GM12878 (cell line): ENCODE measurements at regions not wholly inside any gene's neighbourhood (a gene's known extent, or its start where the extent isn't known, plus 50 kb on each side); places are given as distances from the start of the nearest gene placed in this dataset.

Experiments
- ATAC-seq: fragments of 200-7000 bp; cut with Tn5 transposase; 3 replicates; pipeline ENCODE4 v1.9.1; 2020; ENCODE audit warnings: mild to moderate bottlenecking, moderate library complexity
- BruUV-seq: library from RNA; stranded (reverse); fragments of 400-500 nt; replicated peaks from 2 replicates; lab custom pipeline; 2021; lab: Mats Ljungman, UMichigan
- CTCF ChIA-PET: fragments of 300-600 bp; sonication (Branson Sonifier 250); formaldehyde crosslinking; extraction: SDS; loops from one replicate; lab custom pipeline; 2021; ENCODE audit warnings: inconsistent platforms; lab: Yijun Ruan, JAX
- POLR2A ChIA-PET: fragments of 350-600 bp; formaldehyde crosslinking; extraction: SDS; loops from one replicate; lab custom pipeline; 2021; ENCODE audit warnings: inconsistent platforms; lab: Charles Lee
- RAD21 ChIA-PET: fragments of 300-600 bp; sonication (Branson Sonifier 250); formaldehyde crosslinking; loops from one replicate; lab custom pipeline; 2023; ENCODE audit warnings: antibody characterized with exemption; ENCODE audit not compliant: unreplicated experiment; lab: Charles Lee
- SMC1A ChIA-PET: fragments of 300-600 bp; sonication (Branson Sonifier 250); formaldehyde crosslinking; loops from one replicate; lab custom pipeline; 2023; ENCODE audit not compliant: unreplicated experiment, uncharacterized antibody; lab: Charles Lee
- DNase-seq: peaks from one replicate; pipeline ENCODE4 v3.0.0-alpha.2; 2011; ENCODE audit warnings: low read depth, low spot score
- FAIRE-seq: peaks from 3 replicates; lab custom pipeline; 2011; peaks lifted over from hg19 to GRCh38; lab: Jason Lieb, UNC
- H2AFZ ChIP-seq: 2 replicates; pipeline ENCODE4 v1.6.0; 2011; ENCODE audit warnings: low read depth, low read length, control low read depth; ENCODE audit not compliant: control insufficient read depth
- H3K27ac ChIP-seq: 2 replicates; pipeline ENCODE4 v1.5.1; 2011; ENCODE audit warnings: control low read depth; ENCODE audit not compliant: control insufficient read depth, insufficient read depth
- H3K27me3 ChIP-seq, 2 experiments: replicated peaks in 1 of 2; 2 replicates each; pipeline versions ENCODE4 v1.6.0 to v1.6.1; 2011; ENCODE audit warnings: low read length in 1 of 2; ENCODE audit not compliant: control insufficient read depth in 2 of 2, insufficient read depth in 2 of 2
- H3K36me3 ChIP-seq, 2 experiments: 2 replicates each; pipeline ENCODE4 v1.5.1; 2011; ENCODE audit warnings: low read length in 1 of 2; ENCODE audit not compliant: control insufficient read depth in 2 of 2, insufficient read depth in 2 of 2
- H3K4me1 ChIP-seq: 2 replicates; pipeline ENCODE4 v1.6.1; 2011; ENCODE audit warnings: mild to moderate bottlenecking, low read length, moderate library complexity, mixed read lengths; ENCODE audit not compliant: control insufficient read depth, insufficient read depth
- H3K4me2 ChIP-seq: 2 replicates; pipeline ENCODE4 v1.6.0; 2011; ENCODE audit warnings: control low read depth; ENCODE audit not compliant: control insufficient read depth, insufficient read depth
- H3K4me3 ChIP-seq: fragments of 200-600 bp; sonication (generic); 2 replicates; pipeline ENCODE4 v1.5.1; 2016
- H3K79me2 ChIP-seq: 2 replicates; pipeline ENCODE4 v1.6.0; 2011; ENCODE audit warnings: low read length; ENCODE audit not compliant: control insufficient read depth, insufficient read depth
- H3K9ac ChIP-seq: 2 replicates; pipeline ENCODE4 v1.8.0; 2011; ENCODE audit warnings: low read length, control low read depth, mixed read lengths; ENCODE audit not compliant: control insufficient read depth, insufficient read depth
- H3K9me3 ChIP-seq: replicated peaks from 3 replicates; pipeline ENCODE4 v1.5.1; 2011; ENCODE audit warnings: mild to moderate bottlenecking, low read length; ENCODE audit not compliant: control insufficient read depth, insufficient read depth
- H4K20me1 ChIP-seq: 2 replicates; pipeline ENCODE4 v1.6.0; 2011; ENCODE audit not compliant: control insufficient read depth, insufficient read depth
- CBX3 ChIP-seq: fragments of 200-600 bp; sonication (generic); IDR thresholded peaks from 2 replicates; pipeline ENCODE4 v1.6.1; 2016; ENCODE audit warnings: low read depth, borderline replicate concordance
- CBX5 ChIP-seq: sonication (generic); IDR thresholded peaks from 2 replicates; pipeline ENCODE4 v1.6.1; 2016; ENCODE audit warnings: low read depth, moderate library complexity, mild to moderate bottlenecking, inconsistent platforms
- FOS ChIP-seq: IDR thresholded peaks from 3 replicates; pipeline ENCODE4 v1.6.1; 2011; ENCODE audit warnings: borderline replicate concordance; ENCODE audit not compliant: insufficient read length; ENCODE audit errors: extremely low read depth
- GABPA ChIP-seq: IDR thresholded peaks from 2 replicates; pipeline ENCODE4 v1.6.1; 2014; ENCODE audit warnings: antibody characterized with exemption, low read depth, mild to moderate bottlenecking, inconsistent platforms
- MTA3 ChIP-seq: IDR thresholded peaks from 2 replicates; pipeline ENCODE4 v1.6.1; 2012; ENCODE audit warnings: low read length, inconsistent platforms, borderline replicate concordance
- NFYA ChIP-seq: IDR thresholded peaks from 2 replicates; pipeline ENCODE4 v1.6.1; 2011; ENCODE audit warnings: low read depth, mild to moderate bottlenecking, low read length, improper control_type of control experiment, borderline replicate concordance
- RAD21 ChIP-seq: IDR thresholded peaks from 2 replicates; pipeline ENCODE4 v1.6.1; 2011; ENCODE audit warnings: mild to moderate bottlenecking, low read depth, low read length, moderate library complexity; ENCODE audit not compliant: insufficient read depth
- SP1 ChIP-seq: IDR thresholded peaks from one replicate; pipeline ENCODE4 v1.6.1; 2011; ENCODE audit warnings: low read depth, low read length
- SRF ChIP-seq, 2 experiments: IDR thresholded peaks; 2 replicates each; pipeline ENCODE4 v1.6.1; 2011; ENCODE audit warnings: low read depth in 2 of 2, low read length in 2 of 2, mild to moderate bottlenecking in 1 of 2, moderate library complexity in 1 of 2
- ZNF207 ChIP-seq: fragments of 450-650 bp; IDR thresholded peaks from 2 replicates; pipeline ENCODE4 v1.6.1; 2014; ENCODE audit warnings: antibody characterized with exemption, mild to moderate bottlenecking, borderline replicate concordance
- ZNF217 ChIP-seq: fragments of 450-650 bp; IDR thresholded peaks from 2 replicates; pipeline ENCODE4 v1.6.1; 2017; ENCODE audit warnings: antibody characterized with exemption, mild to moderate bottlenecking
- ZNF274 ChIP-seq: IDR thresholded peaks from one replicate; pipeline ENCODE4 v1.8.0; 2011; ENCODE audit not compliant: insufficient read length, insufficient read depth
- ZNF622 ChIP-seq: fragments of 450-650 bp; IDR thresholded peaks from 2 replicates; pipeline ENCODE4 v1.6.1; 2017; ENCODE audit warnings: mild to moderate bottlenecking, inconsistent platforms
- ZSCAN29 ChIP-seq: fragments of 450-650 bp; IDR thresholded peaks from 2 replicates; pipeline ENCODE4 v1.6.1; 2017; ENCODE audit warnings: mild to moderate bottlenecking, moderate library complexity
- WGBS: methylation state at CpG from one replicate; pipeline ENCODE4 v1.1.6; 2016; ENCODE audit warnings: low lambda C conversion rate; ENCODE audit not compliant: insufficient replicate concordance, insufficient coverage; ENCODE audit errors: missing lambda C conversion rate; 5-methylcytosine and 5-hydroxymethylcytosine counted together
- in situ Hi-C: fragments of 300-500 bp; cut with MboI; formaldehyde crosslinking; loops from 9 replicates; pipeline ENCODE4 v1.14.3; 2018; ENCODE audit warnings: mixed read lengths
- intact Hi-C: fragments of 100-400 bp; cut with micrococcal nuclease; formaldehyde crosslinking; loops from one replicate; pipeline ENCODE4 v1.14.2; 2022; ENCODE audit not compliant: unreplicated experiment
- TF ChIP-seq, protein P1 (sequence below): IDR thresholded peaks from 2 replicates; pipeline ENCODE4 v1.6.1; 2012; ENCODE audit warnings: low read length, inconsistent platforms
- TF ChIP-seq, protein P2 (sequence below): fragments of 450-650 bp; IDR thresholded peaks from 2 replicates; pipeline ENCODE4 v1.6.1; 2016; ENCODE audit warnings: mild to moderate bottlenecking
- TF ChIP-seq, protein P3 (sequence below): fragments of 450-650 bp; IDR thresholded peaks from 2 replicates; pipeline ENCODE4 v1.6.1; 2017; ENCODE audit warnings: low read depth, mild to moderate bottlenecking, moderate library complexity
- TF ChIP-seq, protein P4 (sequence below): IDR thresholded peaks from 2 replicates; pipeline ENCODE4 v1.6.1; 2011; ENCODE audit warnings: low read depth, mild to moderate bottlenecking, low read length, moderate library complexity, borderline replicate concordance; ENCODE audit errors: extremely low read depth

DNA sequence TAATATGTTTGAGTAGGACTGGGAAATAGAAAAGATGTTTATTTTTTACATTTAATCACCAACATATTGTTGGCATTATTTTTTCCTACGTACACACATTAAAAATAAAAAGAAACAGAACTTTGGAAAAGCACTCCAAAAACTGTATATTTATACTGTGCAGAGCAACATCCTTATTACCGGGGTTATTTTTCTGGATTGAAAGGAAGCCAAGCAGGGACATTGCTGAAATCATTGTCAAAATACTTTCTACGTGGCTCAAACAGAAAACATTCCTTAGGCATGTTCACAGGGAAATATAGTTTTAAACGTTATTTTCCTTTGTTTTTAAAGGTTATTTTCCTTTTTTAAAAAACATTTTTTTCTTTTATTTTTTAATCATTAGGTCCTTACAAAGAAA, 315.0 kb upstream of the SMIM21 start:
- in situ Hi-C loops, result no loop called here

More for the DNA sequence above, 315.0 kb upstream of the SMIM21 start:
- Histone ChIP-seq H3K27me3 (no peaks in the 10 kb centered on the region), H3K9me3 (no peaks in the 10 kb centered on the region), H3K36me3 (no peaks in the 10 kb centered on the region), H3K4me1 (no peaks in the 10 kb centered on the region), H3K79me2 (no peaks in the 10 kb centered on the region), H3K4me3 (no peak overlapping the region), H3K27ac (no peak overlapping the region), H3K4me2 (no peak overlapping the region), H3K9ac (no peak overlapping the region), H2AFZ (no peak overlapping the region), H4K20me1 (no peaks in the 10 kb centered on the region)
- ChIA-PET POLR2A (no interaction called here), SMC1A (no interaction called here), RAD21 (no interaction called here), CTCF (no interaction called here)
- TF ChIP-seq ZNF274, result no peak
- TF ChIP-seq NFYA, result no peak
- TF ChIP-seq ZNF217, result no peak
- TF ChIP-seq ZSCAN29, result no peak
- TF ChIP-seq, protein P1, sequence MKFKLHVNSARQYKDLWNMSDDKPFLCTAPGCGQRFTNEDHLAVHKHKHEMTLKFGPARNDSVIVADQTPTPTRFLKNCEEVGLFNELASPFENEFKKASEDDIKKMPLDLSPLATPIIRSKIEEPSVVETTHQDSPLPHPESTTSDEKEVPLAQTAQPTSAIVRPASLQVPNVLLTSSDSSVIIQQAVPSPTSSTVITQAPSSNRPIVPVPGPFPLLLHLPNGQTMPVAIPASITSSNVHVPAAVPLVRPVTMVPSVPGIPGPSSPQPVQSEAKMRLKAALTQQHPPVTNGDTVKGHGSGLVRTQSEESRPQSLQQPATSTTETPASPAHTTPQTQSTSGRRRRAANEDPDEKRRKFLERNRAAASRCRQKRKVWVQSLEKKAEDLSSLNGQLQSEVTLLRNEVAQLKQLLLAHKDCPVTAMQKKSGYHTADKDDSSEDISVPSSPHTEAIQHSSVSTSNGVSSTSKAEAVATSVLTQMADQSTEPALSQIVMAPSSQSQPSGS, result no peak
- TF ChIP-seq FOS, result no peak
- TF ChIP-seq, protein P2, sequence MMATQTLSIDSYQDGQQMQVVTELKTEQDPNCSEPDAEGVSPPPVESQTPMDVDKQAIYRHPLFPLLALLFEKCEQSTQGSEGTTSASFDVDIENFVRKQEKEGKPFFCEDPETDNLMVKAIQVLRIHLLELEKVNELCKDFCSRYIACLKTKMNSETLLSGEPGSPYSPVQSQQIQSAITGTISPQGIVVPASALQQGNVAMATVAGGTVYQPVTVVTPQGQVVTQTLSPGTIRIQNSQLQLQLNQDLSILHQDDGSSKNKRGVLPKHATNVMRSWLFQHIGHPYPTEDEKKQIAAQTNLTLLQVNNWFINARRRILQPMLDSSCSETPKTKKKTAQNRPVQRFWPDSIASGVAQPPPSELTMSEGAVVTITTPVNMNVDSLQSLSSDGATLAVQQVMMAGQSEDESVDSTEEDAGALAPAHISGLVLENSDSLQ, result no peak
- TF ChIP-seq ZNF207, result no peak
- TF ChIP-seq CBX3, result no peak
- no peak for TF ChIP-seq SRF (IDR thresholded peaks at IDR 0.05; ENCODE audit: low read depth in 2 of 2, low read length in 2 of 2)
- TF ChIP-seq ZNF622, result no peak
- TF ChIP-seq CBX5, result no peak
- TF ChIP-seq SP1, result no peak
- TF ChIP-seq, protein P3, sequence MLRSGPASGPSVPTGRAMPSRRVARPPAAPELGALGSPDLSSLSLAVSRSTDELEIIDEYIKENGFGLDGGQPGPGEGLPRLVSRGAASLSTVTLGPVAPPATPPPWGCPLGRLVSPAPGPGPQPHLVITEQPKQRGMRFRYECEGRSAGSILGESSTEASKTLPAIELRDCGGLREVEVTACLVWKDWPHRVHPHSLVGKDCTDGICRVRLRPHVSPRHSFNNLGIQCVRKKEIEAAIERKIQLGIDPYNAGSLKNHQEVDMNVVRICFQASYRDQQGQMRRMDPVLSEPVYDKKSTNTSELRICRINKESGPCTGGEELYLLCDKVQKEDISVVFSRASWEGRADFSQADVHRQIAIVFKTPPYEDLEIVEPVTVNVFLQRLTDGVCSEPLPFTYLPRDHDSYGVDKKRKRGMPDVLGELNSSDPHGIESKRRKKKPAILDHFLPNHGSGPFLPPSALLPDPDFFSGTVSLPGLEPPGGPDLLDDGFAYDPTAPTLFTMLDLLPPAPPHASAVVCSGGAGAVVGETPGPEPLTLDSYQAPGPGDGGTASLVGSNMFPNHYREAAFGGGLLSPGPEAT, result no peak
- no peak for TF ChIP-seq MTA3
- TF ChIP-seq, protein P4, sequence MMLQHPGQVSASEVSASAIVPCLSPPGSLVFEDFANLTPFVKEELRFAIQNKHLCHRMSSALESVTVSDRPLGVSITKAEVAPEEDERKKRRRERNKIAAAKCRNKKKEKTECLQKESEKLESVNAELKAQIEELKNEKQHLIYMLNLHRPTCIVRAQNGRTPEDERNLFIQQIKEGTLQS, result no peak
- TF ChIP-seq GABPA, result no peak
- TF ChIP-seq RAD21, result no peak
- DNase-seq (no peak), ATAC-seq (no peak), FAIRE-seq (no peak)
- BruUV-seq, result no TSS peak
- intact Hi-C loops, result no loop called here
- 39% methylated on average over 4 of the region's 4 CpGs for WGBS
